ENCODE measurements at regions not wholly inside any gene's neighbourhood (a gene's known extent, or its start where the extent isn't known, plus 50 kb on each side); places are given as distances from the start of the nearest gene placed in this dataset.

- no peak overlapping the region for H3K4me3 Mint-ChIP-seq
- no peak for ATAC-seq (ENCODE audit: low read depth in 2 of 2)
- DNase-seq: no peak
- H3K27me3 Mint-ChIP-seq: peaks cover 0 to 8% (median 0%) of the 10 kb centered on the region in 3 donors
- peaks cover 0 to 3% (median 0%) of the 10 kb centered on the region in 3 donors for H3K4me1 Mint-ChIP-seq
- peak overlapping the region in 1 of 6 donors; percentile 43 for H3K27ac Mint-ChIP-seq
- H3K9me3 Mint-ChIP-seq: peaks cover 0 to 16% (median 3%) of the 10 kb centered on the region in 7 donors
- no peaks in the 10 kb centered on the region for H3K36me3 Mint-ChIP-seq
Measured at GRCh38 chrX:69324851-69325250, 159.6 kb upstream of the PJA1 start.

- H3K4me3 Mint-ChIP-seq: no peak overlapping the region
- DNase-seq: no peak
- H3K27ac Mint-ChIP-seq: no peak overlapping the region
- H3K36me3 Mint-ChIP-seq: no peaks in the 10 kb centered on the region
- H3K9me3 Mint-ChIP-seq: peaks cover 0 to 10% (median 1%) of the 10 kb centered on the region in 7 donors
- H3K27me3 Mint-ChIP-seq: peaks cover 0 to 8% (median 0%) of the 10 kb centered on the region in 3 donors
- peaks cover 0 to 3% (median 0%) of the 10 kb centered on the region in 3 donors for H3K4me1 Mint-ChIP-seq
- ATAC-seq (ENCODE audit: low read depth in 2 of 2): no peak
Measured at GRCh38 chrX:69323786-69324720, 158.8 kb upstream of the PJA1 start.

- Mint-ChIP-seq H3K27me3 (peaks cover 0 to 8% (median 0%) of the 10 kb centered on the region in 3 donors), H3K36me3 (no peaks in the 10 kb centered on the region), H3K27ac (no peak overlapping the region), H3K4me1 (peaks cover 0 to 3% (median 0%) of the 10 kb centered on the region in 3 donors), H3K4me3 (no peak overlapping the region), H3K9me3 (peaks cover 0 to 7% (median 0%) of the 10 kb centered on the region in 7 donors)
- ATAC-seq (ENCODE audit: low read depth in 2 of 2) (no peak), DNase-seq (no peak)
Measured at GRCh38 chrX:69321789-69322188, 156.5 kb upstream of the PJA1 start.

- H3K27ac Mint-ChIP-seq: no peak overlapping the region
Measured at GRCh38 chrX:69321006-69321655, 155.9 kb upstream of the PJA1 start.

GRCh38 chrX:69320116-69320515 lies 154.9 kb upstream of the PJA1 start:
- H3K27ac Mint-ChIP-seq: peak overlapping the region in 2 of 6 donors; percentile 19 to 49
- H3K27me3 Mint-ChIP-seq: peaks cover 0 to 8% (median 0%) of the 10 kb centered on the region in 3 donors
- ATAC-seq (ENCODE audit: low read depth in 2 of 2): no peak
- H3K4me1 Mint-ChIP-seq: peaks cover 0 to 3% (median 0%) of the 10 kb centered on the region in 3 donors
- H3K36me3 Mint-ChIP-seq: no peaks in the 10 kb centered on the region
- no peak for DNase-seq
- H3K9me3 Mint-ChIP-seq: no peaks in the 10 kb centered on the region
- H3K4me3 Mint-ChIP-seq: peak overlapping the region in 1 of 8 donors; percentile 2

More at GRCh38 chrX:69321006-69321655, 155.9 kb upstream of the PJA1 start:
- Mint-ChIP-seq H3K36me3 (no peaks in the 10 kb centered on the region), H3K4me1 (peaks cover 0 to 3% (median 0%) of the 10 kb centered on the region in 3 donors), H3K4me3 (no peak overlapping the region), H3K27me3 (peaks cover 0 to 8% (median 0%) of the 10 kb centered on the region in 3 donors), H3K9me3 (peaks cover 0 to 6% (median 0%) of the 10 kb centered on the region in 7 donors)
- DNase-seq (no peak), ATAC-seq (ENCODE audit: low read depth in 2 of 2) (no peak)

- H3K4me1 Mint-ChIP-seq: peaks cover 0 to 3% (median 0%) of the 10 kb centered on the region in 3 donors
- H3K9me3 Mint-ChIP-seq: no peaks in the 10 kb centered on the region
- peaks cover 0 to 8% (median 0%) of the 10 kb centered on the region in 3 donors for H3K27me3 Mint-ChIP-seq
- H3K36me3 Mint-ChIP-seq: no peaks in the 10 kb centered on the region
- DNase-seq: no peak
- H3K4me3 Mint-ChIP-seq: no peak overlapping the region
- ATAC-seq (ENCODE audit: low read depth in 2 of 2): no peak
- no peak overlapping the region for H3K27ac Mint-ChIP-seq
Measured at GRCh38 chrX:69319376-69319775, 154.1 kb upstream of the PJA1 start.

GRCh38 chrX:69318651-69319340 lies 153.5 kb upstream of the PJA1 start:
- DNase-seq (no peak), ATAC-seq (ENCODE audit: low read depth in 2 of 2) (no peak)
- Mint-ChIP-seq H3K27ac (no peak overlapping the region), H3K4me1 (peaks cover 0 to 3% (median 0%) of the 10 kb centered on the region in 3 donors), H3K36me3 (no peaks in the 10 kb centered on the region), H3K9me3 (no peaks in the 10 kb centered on the region), H3K27me3 (peaks cover 0 to 8% (median 0%) of the 10 kb centered on the region in 3 donors), H3K4me3 (no peak overlapping the region)

GRCh38 chrX:69317721-69318120 lies 152.5 kb upstream of the PJA1 start:
- H3K4me1 Mint-ChIP-seq: peaks cover 0 to 3% (median 0%) of the 10 kb centered on the region in 3 donors
- no peak for ATAC-seq (ENCODE audit: low read depth in 2 of 2)
- H3K27me3 Mint-ChIP-seq: peaks cover 0 to 8% (median 0%) of the 10 kb centered on the region in 3 donors
- no peak overlapping the region for H3K4me3 Mint-ChIP-seq
- no peak overlapping the region for H3K27ac Mint-ChIP-seq
- no peak for DNase-seq
- H3K9me3 Mint-ChIP-seq: no peaks in the 10 kb centered on the region
- H3K36me3 Mint-ChIP-seq: no peaks in the 10 kb centered on the region

GRCh38 chrX:69314436-69315348 lies 149.4 kb upstream of the PJA1 start:
- ATAC-seq (ENCODE audit: low read depth in 2 of 2): no peak
- no peak for DNase-seq
- Mint-ChIP-seq H3K9me3 (peaks cover 0 to 1% (median 0%) of the 10 kb centered on the region in 7 donors), H3K4me1 (no peaks in the 10 kb centered on the region), H3K27ac (no peak overlapping the region), H3K36me3 (no peaks in the 10 kb centered on the region), H3K4me3 (no peak overlapping the region), H3K27me3 (no peaks in the 10 kb centered on the region)

- H3K4me1 Mint-ChIP-seq: no peaks in the 10 kb centered on the region
- no peaks in the 10 kb centered on the region for H3K36me3 Mint-ChIP-seq
Measured at GRCh38 chrX:69313617-69314290, 148.5 kb upstream of the PJA1 start.

GRCh38 chrX:69311936-69312670 lies 146.8 kb upstream of the PJA1 start:
- no peak overlapping the region for H3K27ac Mint-ChIP-seq
- peaks cover 0 to 8% (median 0%) of the 10 kb centered on the region in 3 donors for H3K27me3 Mint-ChIP-seq
- H3K4me1 Mint-ChIP-seq: no peaks in the 10 kb centered on the region
- no peak for ATAC-seq (ENCODE audit: low read depth in 2 of 2)
- no peak overlapping the region for H3K4me3 Mint-ChIP-seq
- no peak for DNase-seq
- H3K9me3 Mint-ChIP-seq: peaks cover 0 to 1% (median 0%) of the 10 kb centered on the region in 7 donors
- H3K36me3 Mint-ChIP-seq: no peaks in the 10 kb centered on the region

More at GRCh38 chrX:69313617-69314290, 148.5 kb upstream of the PJA1 start:
- H3K4me3 Mint-ChIP-seq: no peak overlapping the region
- DNase-seq (no peak), ATAC-seq (ENCODE audit: low read depth in 2 of 2) (no peak)
- H3K27ac Mint-ChIP-seq: no peak overlapping the region
- peaks cover 0 to 1% (median 0%) of the 10 kb centered on the region in 7 donors for H3K9me3 Mint-ChIP-seq
- no peaks in the 10 kb centered on the region for H3K27me3 Mint-ChIP-seq
